ENCODE measurements at regions not wholly inside any gene's neighbourhood (a gene's known extent, or its start where the extent isn't known, plus 50 kb on each side); places are given as distances from the start of the nearest gene placed in this dataset.

DNA sequence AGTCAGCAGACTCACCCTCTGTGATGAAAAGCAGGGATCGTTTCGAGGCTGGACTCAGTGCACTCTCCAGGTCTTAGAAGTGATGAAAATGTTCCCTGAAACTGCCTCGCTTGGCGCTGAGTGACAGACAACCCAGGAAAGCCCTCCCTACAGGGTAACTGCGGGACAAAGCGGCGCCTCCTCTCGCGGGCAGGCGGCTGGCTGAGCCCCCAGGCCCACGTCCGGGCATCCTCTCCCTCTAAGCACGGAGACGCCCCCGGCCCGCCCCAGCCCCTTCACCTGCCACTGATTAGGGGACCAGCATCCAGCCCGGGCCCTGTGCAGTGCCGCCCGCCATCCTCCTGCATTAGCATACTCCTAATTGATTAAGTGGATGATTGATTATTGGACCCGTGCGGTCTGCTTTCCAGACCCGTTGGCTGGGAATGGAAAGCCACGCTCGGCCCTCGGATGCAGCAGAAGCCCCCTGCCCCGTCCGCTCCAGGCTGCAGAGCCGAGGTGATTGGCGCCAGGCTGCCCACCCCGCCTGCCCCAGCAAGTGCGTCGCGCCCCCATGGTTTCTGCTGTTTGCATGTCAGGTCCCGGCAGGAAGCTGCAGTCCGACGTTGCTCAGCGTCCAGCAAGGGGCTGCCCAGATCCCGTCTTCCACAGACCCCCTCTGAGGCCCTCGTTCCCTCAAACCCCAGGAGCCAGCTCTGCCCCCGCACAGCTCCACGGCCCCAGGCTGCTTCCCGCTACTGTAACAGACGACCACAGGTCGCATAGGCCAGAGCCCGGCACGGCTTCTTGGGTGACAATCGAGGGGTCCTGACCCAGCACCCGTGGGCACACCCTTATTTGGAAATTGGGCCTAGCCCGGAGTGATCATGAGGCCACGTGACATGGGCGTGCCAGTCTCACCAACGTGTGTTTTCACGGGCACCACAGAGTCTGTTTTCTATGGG, 131.6 kb downstream of the DLL1 start:
- no peaks in the 10 kb centered on the region for H4K20me1 ChIP-seq (ENCODE audit: low read depth, low read length)
- no peak overlapping the region for H3K4me2 ChIP-seq (ENCODE audit: low read depth, low read length, poor library complexity, severe bottlenecking)
- no peak overlapping the region for H3K9ac ChIP-seq (ENCODE audit: low read length)
- no peaks in the 10 kb centered on the region for H3K9me2 ChIP-seq (replicated peaks; ENCODE audit: insufficient read depth, low read length)
- no peak overlapping the region for H3K27ac ChIP-seq (ENCODE audit: low read depth, low read length)
- no peaks in the 10 kb centered on the region for H3K36me3 ChIP-seq (ENCODE audit: low read length)
- no peaks in the 10 kb centered on the region for H3K79me2 ChIP-seq (ENCODE audit: insufficient read depth, low read length)
- peaks cover 4% of the 10 kb centered on the region; the same call in 1 of the 2 replicates for H3K9me3 ChIP-seq (ENCODE audit: insufficient read depth, low read length)
- TF ChIP-seq, protein P1, sequence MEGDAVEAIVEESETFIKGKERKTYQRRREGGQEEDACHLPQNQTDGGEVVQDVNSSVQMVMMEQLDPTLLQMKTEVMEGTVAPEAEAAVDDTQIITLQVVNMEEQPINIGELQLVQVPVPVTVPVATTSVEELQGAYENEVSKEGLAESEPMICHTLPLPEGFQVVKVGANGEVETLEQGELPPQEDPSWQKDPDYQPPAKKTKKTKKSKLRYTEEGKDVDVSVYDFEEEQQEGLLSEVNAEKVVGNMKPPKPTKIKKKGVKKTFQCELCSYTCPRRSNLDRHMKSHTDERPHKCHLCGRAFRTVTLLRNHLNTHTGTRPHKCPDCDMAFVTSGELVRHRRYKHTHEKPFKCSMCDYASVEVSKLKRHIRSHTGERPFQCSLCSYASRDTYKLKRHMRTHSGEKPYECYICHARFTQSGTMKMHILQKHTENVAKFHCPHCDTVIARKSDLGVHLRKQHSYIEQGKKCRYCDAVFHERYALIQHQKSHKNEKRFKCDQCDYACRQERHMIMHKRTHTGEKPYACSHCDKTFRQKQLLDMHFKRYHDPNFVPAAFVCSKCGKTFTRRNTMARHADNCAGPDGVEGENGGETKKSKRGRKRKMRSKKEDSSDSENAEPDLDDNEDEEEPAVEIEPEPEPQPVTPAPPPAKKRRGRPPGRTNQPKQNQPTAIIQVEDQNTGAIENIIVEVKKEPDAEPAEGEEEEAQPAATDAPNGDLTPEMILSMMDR (IDR thresholded peaks at IDR 0.05; ENCODE audit: insufficient read depth, low read length, poor library complexity, severe bottlenecking), result no peak
- TF ChIP-seq EZH2phosphoT487 (conservative IDR thresholded peaks at IDR 0.05; ENCODE audit: low read length), result no peak
- H3F3A ChIP-seq (ENCODE audit: insufficient read depth), result no peaks in the 10 kb centered on the region
- H2AFZ ChIP-seq (ENCODE audit: low read depth, low read length, severe bottlenecking), result no peak overlapping the region
- H3K4me3 ChIP-seq (ENCODE audit: insufficient read depth, low read length, poor library complexity, severe bottlenecking), result no peak overlapping the region
- no peaks in the 10 kb centered on the region for H3K27me3 ChIP-seq (ENCODE audit: low read length)

GRCh38 chr6:170158296-170159021, 132.4 kb downstream of the DLL1 start:
- Histone ChIP-seq H3K4me3 (ENCODE audit: insufficient read depth, low read length, poor library complexity, severe bottlenecking) (no peak overlapping the region), H3K27ac (ENCODE audit: low read depth, low read length) (no peak overlapping the region), H3K9ac (ENCODE audit: low read length) (no peak overlapping the region), H3K36me3 (ENCODE audit: low read length) (no peaks in the 10 kb centered on the region), H2AFZ (ENCODE audit: low read depth, low read length, severe bottlenecking) (no peak overlapping the region), H3K4me2 (ENCODE audit: low read depth, low read length, poor library complexity, severe bottlenecking) (no peak overlapping the region), H3K79me2 (ENCODE audit: insufficient read depth, low read length) (no peaks in the 10 kb centered on the region), H3K9me3 (ENCODE audit: insufficient read depth, low read length) (peaks cover 4% of the 10 kb centered on the region; the same call in 1 of the 2 replicates), H3K9me2 (replicated peaks; ENCODE audit: insufficient read depth, low read length) (no peaks in the 10 kb centered on the region), H3F3A (ENCODE audit: insufficient read depth) (no peaks in the 10 kb centered on the region), H4K20me1 (ENCODE audit: low read depth, low read length) (no peaks in the 10 kb centered on the region), H3K27me3 (ENCODE audit: low read length) (no peaks in the 10 kb centered on the region)
- no peak for TF ChIP-seq EZH2phosphoT487 (conservative IDR thresholded peaks at IDR 0.05; ENCODE audit: low read length)
- TF ChIP-seq, protein P1 (IDR thresholded peaks at IDR 0.05; ENCODE audit: insufficient read depth, low read length, poor library complexity, severe bottlenecking), result no peak

- H2AFZ ChIP-seq (ENCODE audit: low read depth, low read length, severe bottlenecking), result no peak overlapping the region
- H3K27ac ChIP-seq (ENCODE audit: low read depth, low read length), result no peak overlapping the region
- H4K20me1 ChIP-seq (ENCODE audit: low read depth, low read length), result no peaks in the 10 kb centered on the region
- no peak overlapping the region for H3K4me3 ChIP-seq (ENCODE audit: insufficient read depth, low read length, poor library complexity, severe bottlenecking)
- no peaks in the 10 kb centered on the region for H3K27me3 ChIP-seq (ENCODE audit: low read length)
- no peaks in the 10 kb centered on the region for H3K36me3 ChIP-seq (ENCODE audit: low read length)
- TF ChIP-seq, protein P1 (IDR thresholded peaks at IDR 0.05; ENCODE audit: insufficient read depth, low read length, poor library complexity, severe bottlenecking), result no peak
- no peak for TF ChIP-seq EZH2phosphoT487 (conservative IDR thresholded peaks at IDR 0.05; ENCODE audit: low read length)
- no peak overlapping the region for H3K9ac ChIP-seq (ENCODE audit: low read length)
- H3K79me2 ChIP-seq (ENCODE audit: insufficient read depth, low read length), result no peaks in the 10 kb centered on the region
- H3F3A ChIP-seq (ENCODE audit: insufficient read depth), result no peaks in the 10 kb centered on the region
- H3K4me2 ChIP-seq (ENCODE audit: low read depth, low read length, poor library complexity, severe bottlenecking), result no peak overlapping the region
- no peaks in the 10 kb centered on the region for H3K9me3 ChIP-seq (ENCODE audit: insufficient read depth, low read length)
- no peaks in the 10 kb centered on the region for H3K9me2 ChIP-seq (replicated peaks; ENCODE audit: insufficient read depth, low read length)
Measured at GRCh38 chr6:170157567-170158218, 133.2 kb downstream of the DLL1 start.

Measured in SU-DHL-6 (cell line).